ENCODE measurements at regions not wholly inside any gene's neighbourhood (a gene's known extent, or its start where the extent isn't known, plus 50 kb on each side); places are given as distances from the start of the nearest gene placed in this dataset.

DNA sequence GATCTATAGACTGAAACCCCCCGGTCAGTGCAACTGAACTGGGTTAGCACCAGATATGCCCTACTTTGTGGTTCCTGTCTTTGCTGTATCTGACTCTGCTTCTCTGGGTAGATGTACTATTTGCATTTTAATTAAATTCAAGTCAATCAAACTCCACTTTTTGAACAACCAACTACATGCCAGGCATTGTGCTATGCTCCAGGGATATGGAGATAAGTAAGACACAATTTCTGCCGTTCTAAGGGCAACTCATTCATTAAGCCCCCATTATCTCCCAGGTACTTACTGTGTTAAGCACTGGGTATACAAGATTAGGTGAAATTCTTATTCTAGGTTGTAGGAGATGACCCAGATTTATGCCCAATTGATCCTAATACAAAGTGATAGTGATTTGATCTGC is 62.7 kb upstream of the JDP2 start (continued):
- TF ChIP-seq NANOG (IDR thresholded peaks at IDR 0.05; ENCODE audit: borderline replicate concordance) (no peak), CREB1 (CRISPR knock-in tag; IDR thresholded peaks at IDR 0.05; ENCODE audit: low read depth) (no peak), EZH2phosphoT487 (IDR thresholded peaks at IDR 0.05; ENCODE audit: unreplicated experiment) (no peak), ZNF331 (CRISPR knock-in tag; IDR thresholded peaks at IDR 0.05; ENCODE audit: low read depth) (no peak)
- TF ChIP-seq, protein P1, sequence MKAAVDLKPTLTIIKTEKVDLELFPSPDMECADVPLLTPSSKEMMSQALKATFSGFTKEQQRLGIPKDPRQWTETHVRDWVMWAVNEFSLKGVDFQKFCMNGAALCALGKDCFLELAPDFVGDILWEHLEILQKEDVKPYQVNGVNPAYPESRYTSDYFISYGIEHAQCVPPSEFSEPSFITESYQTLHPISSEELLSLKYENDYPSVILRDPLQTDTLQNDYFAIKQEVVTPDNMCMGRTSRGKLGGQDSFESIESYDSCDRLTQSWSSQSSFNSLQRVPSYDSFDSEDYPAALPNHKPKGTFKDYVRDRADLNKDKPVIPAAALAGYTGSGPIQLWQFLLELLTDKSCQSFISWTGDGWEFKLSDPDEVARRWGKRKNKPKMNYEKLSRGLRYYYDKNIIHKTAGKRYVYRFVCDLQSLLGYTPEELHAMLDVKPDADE (IDR thresholded peaks at IDR 0.05): no peak
- TF ChIP-seq, protein P2, sequence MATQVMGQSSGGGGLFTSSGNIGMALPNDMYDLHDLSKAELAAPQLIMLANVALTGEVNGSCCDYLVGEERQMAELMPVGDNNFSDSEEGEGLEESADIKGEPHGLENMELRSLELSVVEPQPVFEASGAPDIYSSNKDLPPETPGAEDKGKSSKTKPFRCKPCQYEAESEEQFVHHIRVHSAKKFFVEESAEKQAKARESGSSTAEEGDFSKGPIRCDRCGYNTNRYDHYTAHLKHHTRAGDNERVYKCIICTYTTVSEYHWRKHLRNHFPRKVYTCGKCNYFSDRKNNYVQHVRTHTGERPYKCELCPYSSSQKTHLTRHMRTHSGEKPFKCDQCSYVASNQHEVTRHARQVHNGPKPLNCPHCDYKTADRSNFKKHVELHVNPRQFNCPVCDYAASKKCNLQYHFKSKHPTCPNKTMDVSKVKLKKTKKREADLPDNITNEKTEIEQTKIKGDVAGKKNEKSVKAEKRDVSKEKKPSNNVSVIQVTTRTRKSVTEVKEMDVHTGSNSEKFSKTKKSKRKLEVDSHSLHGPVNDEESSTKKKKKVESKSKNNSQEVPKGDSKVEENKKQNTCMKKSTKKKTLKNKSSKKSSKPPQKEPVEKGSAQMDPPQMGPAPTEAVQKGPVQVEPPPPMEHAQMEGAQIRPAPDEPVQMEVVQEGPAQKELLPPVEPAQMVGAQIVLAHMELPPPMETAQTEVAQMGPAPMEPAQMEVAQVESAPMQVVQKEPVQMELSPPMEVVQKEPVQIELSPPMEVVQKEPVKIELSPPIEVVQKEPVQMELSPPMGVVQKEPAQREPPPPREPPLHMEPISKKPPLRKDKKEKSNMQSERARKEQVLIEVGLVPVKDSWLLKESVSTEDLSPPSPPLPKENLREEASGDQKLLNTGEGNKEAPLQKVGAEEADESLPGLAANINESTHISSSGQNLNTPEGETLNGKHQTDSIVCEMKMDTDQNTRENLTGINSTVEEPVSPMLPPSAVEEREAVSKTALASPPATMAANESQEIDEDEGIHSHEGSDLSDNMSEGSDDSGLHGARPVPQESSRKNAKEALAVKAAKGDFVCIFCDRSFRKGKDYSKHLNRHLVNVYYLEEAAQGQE (IDR thresholded peaks at IDR 0.05; ENCODE audit: unreplicated experiment): no peak

DNA sequence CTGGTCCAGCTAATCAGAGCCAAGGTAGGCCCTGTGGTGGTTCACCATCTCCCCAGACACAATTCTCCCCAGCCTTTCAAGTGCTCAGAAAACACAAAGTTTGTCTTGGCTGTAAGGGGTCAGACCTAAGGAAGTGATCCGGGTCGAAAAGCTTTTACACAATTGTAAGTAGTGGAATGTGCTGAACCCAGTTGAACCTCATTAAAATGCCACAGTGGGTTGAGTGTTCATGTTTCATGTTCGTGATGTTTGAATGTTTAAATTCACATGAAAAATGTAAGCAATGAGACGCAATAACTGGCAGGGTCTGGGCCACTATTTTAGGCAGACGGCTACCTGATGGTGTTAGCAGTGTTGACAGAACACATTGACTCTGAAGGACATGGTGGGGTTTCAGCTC is 60.9 kb upstream of the JDP2 start:
- no peaks in the 10 kb centered on the region for H3K36me3 ChIP-seq (ENCODE audit: insufficient read depth)
- no peaks in the 10 kb centered on the region for H3K4me1 ChIP-seq (ENCODE audit: insufficient read depth)
- Mint-ChIP-seq H3K27me3 (ENCODE audit: insufficient read depth, low read depth, poor library complexity) (peaks cover 6% of the 10 kb centered on the region), H3K4me1 (no peaks in the 10 kb centered on the region), H3K27ac (no peak overlapping the region), H3K4me3 (no peak overlapping the region), H3K36me3 (ENCODE audit: low read depth) (no peaks in the 10 kb centered on the region), H3K9me3 (no peaks in the 10 kb centered on the region)
- no peak overlapping the region for H3K27ac ChIP-seq (ENCODE audit: low read depth)
- H3K79me2 ChIP-seq (replicated peaks; ENCODE audit: insufficient read depth): no peaks in the 10 kb centered on the region
- no peak overlapping the region; the same call in 1 of the 2 replicates for H2AFZ ChIP-seq
- no peaks in the 10 kb centered on the region for H3F3A ChIP-seq (replicated peaks; ENCODE audit: low read depth)
- no peaks in the 10 kb centered on the region for H3K27me3 ChIP-seq (ENCODE audit: insufficient read depth)
- ATAC-seq: no peak
- H3K9me2 ChIP-seq (ENCODE audit: insufficient read depth): no peaks in the 10 kb centered on the region; the same call in 1 of the 2 replicates
- H3K4me2 ChIP-seq: no peak overlapping the region
- no peak overlapping the region for H3K4me3 ChIP-seq
- DNase-seq (ENCODE audit: low spot score): no peak
- no peaks in the 10 kb centered on the region for H4K20me1 ChIP-seq (replicated peaks; ENCODE audit: insufficient read depth)
- TF ChIP-seq EZH2phosphoT487 (IDR thresholded peaks at IDR 0.05; ENCODE audit: unreplicated experiment) (no peak), ZNF331 (CRISPR knock-in tag; IDR thresholded peaks at IDR 0.05; ENCODE audit: low read depth) (no peak), CREB1 (CRISPR knock-in tag; IDR thresholded peaks at IDR 0.05; ENCODE audit: low read depth) (no peak), STAT1 (IDR thresholded peaks at IDR 0.05; ENCODE audit: unreplicated experiment) (no peak), EZH2 (IDR thresholded peaks at IDR 0.05; ENCODE audit: low read depth, unreplicated experiment) (no peak), JUNB (IDR thresholded peaks at IDR 0.05; ENCODE audit: unreplicated experiment) (no peak), NANOG (IDR thresholded peaks at IDR 0.05; ENCODE audit: borderline replicate concordance) (no peak), POLR2AphosphoS5 (IDR thresholded peaks at IDR 0.05; ENCODE audit: low read depth) (no peak)
- TF ChIP-seq, protein P1 (IDR thresholded peaks at IDR 0.05): no peak
- TF ChIP-seq, protein P3, sequence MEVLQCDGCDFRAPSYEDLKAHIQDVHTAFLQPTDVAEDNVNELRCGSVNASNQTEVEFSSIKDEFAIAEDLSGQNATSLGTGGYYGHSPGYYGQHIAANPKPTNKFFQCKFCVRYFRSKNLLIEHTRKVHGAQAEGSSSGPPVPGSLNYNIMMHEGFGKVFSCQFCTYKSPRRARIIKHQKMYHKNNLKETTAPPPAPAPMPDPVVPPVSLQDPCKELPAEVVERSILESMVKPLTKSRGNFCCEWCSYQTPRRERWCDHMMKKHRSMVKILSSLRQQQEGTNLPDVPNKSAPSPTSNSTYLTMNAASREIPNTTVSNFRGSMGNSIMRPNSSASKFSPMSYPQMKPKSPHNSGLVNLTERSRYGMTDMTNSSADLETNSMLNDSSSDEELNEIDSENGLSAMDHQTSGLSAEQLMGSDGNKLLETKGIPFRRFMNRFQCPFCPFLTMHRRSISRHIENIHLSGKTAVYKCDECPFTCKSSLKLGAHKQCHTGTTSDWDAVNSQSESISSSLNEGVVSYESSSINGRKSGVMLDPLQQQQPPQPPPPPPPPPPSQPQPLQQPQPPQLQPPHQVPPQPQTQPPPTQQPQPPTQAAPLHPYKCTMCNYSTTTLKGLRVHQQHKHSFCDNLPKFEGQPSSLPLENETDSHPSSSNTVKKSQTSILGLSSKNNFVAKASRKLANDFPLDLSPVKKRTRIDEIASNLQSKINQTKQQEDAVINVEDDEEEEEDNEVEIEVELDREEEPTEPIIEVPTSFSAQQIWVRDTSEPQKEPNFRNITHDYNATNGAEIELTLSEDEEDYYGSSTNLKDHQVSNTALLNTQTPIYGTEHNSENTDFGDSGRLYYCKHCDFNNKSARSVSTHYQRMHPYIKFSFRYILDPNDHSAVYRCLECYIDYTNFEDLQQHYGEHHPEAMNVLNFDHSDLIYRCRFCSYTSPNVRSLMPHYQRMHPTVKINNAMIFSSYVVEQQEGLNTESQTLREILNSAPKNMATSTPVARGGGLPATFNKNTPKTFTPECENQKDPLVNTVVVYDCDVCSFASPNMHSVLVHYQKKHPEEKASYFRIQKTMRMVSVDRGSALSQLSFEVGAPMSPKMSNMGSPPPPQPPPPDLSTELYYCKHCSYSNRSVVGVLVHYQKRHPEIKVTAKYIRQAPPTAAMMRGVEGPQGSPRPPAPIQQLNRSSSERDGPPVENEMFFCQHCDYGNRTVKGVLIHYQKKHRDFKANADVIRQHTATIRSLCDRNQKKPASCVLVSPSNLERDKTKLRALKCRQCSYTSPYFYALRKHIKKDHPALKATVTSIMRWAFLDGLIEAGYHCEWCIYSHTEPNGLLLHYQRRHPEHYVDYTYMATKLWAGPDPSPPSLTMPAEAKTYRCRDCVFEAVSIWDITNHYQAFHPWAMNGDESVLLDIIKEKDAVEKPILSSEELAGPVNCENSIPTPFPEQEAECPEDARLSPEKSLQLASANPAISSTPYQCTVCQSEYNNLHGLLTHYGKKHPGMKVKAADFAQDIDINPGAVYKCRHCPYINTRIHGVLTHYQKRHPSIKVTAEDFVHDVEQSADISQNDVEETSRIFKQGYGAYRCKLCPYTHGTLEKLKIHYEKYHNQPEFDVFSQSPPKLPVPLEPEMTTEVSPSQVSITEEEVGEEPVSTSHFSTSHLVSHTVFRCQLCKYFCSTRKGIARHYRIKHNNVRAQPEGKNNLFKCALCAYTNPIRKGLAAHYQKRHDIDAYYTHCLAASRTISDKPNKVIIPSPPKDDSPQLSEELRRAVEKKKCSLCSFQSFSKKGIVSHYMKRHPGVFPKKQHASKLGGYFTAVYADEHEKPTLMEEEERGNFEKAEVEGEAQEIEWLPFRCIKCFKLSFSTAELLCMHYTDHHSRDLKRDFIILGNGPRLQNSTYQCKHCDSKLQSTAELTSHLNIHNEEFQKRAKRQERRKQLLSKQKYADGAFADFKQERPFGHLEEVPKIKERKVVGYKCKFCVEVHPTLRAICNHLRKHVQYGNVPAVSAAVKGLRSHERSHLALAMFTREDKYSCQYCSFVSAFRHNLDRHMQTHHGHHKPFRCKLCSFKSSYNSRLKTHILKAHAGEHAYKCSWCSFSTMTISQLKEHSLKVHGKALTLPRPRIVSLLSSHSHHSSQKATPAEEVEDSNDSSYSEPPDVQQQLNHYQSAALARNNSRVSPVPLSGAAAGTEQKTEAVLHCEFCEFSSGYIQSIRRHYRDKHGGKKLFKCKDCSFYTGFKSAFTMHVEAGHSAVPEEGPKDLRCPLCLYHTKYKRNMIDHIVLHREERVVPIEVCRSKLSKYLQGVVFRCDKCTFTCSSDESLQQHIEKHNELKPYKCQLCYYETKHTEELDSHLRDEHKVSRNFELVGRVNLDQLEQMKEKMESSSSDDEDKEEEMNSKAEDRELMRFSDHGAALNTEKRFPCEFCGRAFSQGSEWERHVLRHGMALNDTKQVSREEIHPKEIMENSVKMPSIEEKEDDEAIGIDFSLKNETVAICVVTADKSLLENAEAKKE (CRISPR knock-in tag; IDR thresholded peaks at IDR 0.05): no peak
